Mucosa of descending colon (tissue), 3 donors: ENCODE measurements at regions not wholly inside any gene's neighbourhood (a gene's known extent, or its start where the extent isn't known, plus 50 kb on each side); places are given as distances from the start of the nearest gene placed in this dataset.

Experiments used
- ATAC-seq: fragments of 200-7000 bp; cut with Tn5 transposase; one replicate; pipeline ENCODE4 v1.9.1; 2020; ENCODE audit warnings: mild to moderate bottlenecking, moderate library complexity
- DNase-seq, 3 donors: peaks; one replicate each; pipeline ENCODE4 v3.0.0-alpha.2; 2020
- H3K36me3 ChIP-seq: fragments of 200-600 bp; one replicate; pipeline ENCODE4 v1.8.0; 2021; ENCODE audit warnings: low read depth, mild to moderate bottlenecking
- H3K4me1 ChIP-seq: fragments of 200-600 bp; one replicate; pipeline ENCODE4 v1.8.0; 2021; ENCODE audit warnings: low read depth, mild to moderate bottlenecking
- H3K4me3 ChIP-seq: fragments of 200-600 bp; one replicate; pipeline ENCODE4 v1.8.0; 2021; ENCODE audit warnings: mild to moderate bottlenecking
- H3K9me3 ChIP-seq: fragments of 200-600 bp; one replicate; pipeline ENCODE4 v1.8.0; 2021; ENCODE audit warnings: mild to moderate bottlenecking
- intact Hi-C, 2 donors: fragments of 100-400 bp; cut with DNase I in 1 of 2; cut with micrococcal nuclease in 1 of 2; formaldehyde crosslinking; loops; one replicate each; pipeline versions ENCODE4 v1.11.0 to v1.11.1; 2022; cut with DNase I, micrococcal nuclease
- TF ChIP-seq, protein P1 (sequence below): fragments of 200-600 bp; IDR thresholded peaks from one replicate; pipeline ENCODE4 v1.8.0; 2022; ENCODE audit warnings: antibody characterized with exemption, mild to moderate bottlenecking
- donor health status: DM: no; HTN: no; CAD: no; lungs with moderate emphysema.
- donor health status: DM: no; HTN: no; CAD: no.
- donor health status: DM: no; HTN: yes; CAD: no.

DNA sequence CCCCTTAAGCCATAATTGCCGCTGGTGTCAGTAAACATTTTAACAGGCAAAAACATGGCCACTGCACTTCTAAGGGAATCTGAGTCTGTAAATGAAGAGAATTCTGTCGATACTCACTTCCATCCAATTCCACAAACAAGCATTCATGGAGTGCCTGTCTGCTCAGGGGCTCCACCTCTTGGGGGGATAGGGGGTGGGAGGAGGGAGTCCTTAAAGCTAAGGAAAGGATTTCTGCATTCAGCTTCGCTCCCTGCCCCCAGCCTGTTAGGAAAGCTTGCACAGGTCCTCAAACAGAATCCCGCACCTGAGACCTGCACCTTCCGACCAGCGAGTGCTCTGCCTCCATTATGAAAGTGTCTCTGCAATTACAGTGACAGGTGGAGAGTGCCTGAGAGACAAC lies 130.2 kb upstream of the KIT start:
- ATAC-seq (no peak), DNase-seq (no peak)
- no peaks in the 10 kb centered on the region for H3K36me3 ChIP-seq
- intact Hi-C loops = no loop called here
- TF ChIP-seq, protein P1, sequence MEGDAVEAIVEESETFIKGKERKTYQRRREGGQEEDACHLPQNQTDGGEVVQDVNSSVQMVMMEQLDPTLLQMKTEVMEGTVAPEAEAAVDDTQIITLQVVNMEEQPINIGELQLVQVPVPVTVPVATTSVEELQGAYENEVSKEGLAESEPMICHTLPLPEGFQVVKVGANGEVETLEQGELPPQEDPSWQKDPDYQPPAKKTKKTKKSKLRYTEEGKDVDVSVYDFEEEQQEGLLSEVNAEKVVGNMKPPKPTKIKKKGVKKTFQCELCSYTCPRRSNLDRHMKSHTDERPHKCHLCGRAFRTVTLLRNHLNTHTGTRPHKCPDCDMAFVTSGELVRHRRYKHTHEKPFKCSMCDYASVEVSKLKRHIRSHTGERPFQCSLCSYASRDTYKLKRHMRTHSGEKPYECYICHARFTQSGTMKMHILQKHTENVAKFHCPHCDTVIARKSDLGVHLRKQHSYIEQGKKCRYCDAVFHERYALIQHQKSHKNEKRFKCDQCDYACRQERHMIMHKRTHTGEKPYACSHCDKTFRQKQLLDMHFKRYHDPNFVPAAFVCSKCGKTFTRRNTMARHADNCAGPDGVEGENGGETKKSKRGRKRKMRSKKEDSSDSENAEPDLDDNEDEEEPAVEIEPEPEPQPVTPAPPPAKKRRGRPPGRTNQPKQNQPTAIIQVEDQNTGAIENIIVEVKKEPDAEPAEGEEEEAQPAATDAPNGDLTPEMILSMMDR = no peak
- no peaks in the 10 kb centered on the region for H3K4me1 ChIP-seq
- H3K9me3 ChIP-seq = no peaks in the 10 kb centered on the region
- no peak overlapping the region for H3K4me3 ChIP-seq

DNA sequence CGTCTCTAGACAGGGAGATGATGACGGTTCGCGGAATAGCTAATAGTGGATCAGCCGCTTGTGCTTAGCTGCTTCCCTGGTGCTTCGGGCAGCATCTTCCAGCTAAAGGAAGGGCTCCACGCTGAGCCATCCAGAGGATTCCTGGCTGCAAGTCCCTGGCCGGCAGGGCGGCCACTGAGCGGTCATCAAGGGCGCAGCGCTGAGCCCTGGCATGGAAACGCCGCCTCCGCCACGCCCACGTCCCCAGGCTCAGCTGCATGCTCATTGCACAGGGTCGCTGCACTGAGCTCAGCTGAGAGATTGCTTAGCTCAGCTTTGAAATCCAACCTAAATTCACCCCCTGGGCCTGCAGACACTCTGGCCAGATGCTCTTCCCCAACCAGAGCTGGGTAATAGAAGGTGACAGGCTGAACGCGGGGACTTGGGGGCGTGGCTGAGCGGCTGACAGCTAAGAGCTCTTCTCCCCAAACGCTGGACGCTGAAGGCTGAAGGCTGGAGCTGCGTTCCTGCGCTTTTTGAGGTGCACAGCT lies 118.2 kb upstream of the KIT start:
- Histone ChIP-seq H3K9me3 (no peaks in the 10 kb centered on the region), H3K36me3 (no peaks in the 10 kb centered on the region), H3K4me3 (no peak overlapping the region), H3K4me1 (peaks cover 2% of the 10 kb centered on the region)
- DNase-seq (peak; percentile 62 to 72 (median 65)), ATAC-seq (peak; percentile 91)
- TF ChIP-seq, protein P1 = no peak
- intact Hi-C loops = no loop called here

DNA sequence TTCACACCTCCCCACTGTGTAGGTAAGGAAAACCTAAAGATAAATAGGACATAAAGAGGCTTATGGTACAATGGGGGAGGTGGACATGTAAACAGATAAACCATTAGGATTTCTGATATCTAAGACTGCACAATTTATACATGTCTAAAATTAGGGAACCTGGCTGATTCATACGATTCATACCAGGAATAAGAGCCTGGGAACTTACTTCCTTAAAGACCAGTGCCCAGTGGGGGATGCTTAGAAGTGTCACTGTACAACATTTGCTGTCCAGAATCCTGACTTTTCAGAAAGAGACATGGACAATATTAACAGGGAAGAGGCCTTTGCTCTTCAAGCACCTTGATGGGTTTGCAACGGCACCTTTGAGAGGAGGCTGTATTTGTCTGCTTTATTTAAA lies 116.8 kb upstream of the KIT start:
- Histone ChIP-seq H3K9me3 (no peaks in the 10 kb centered on the region), H3K4me3 (no peak overlapping the region), H3K36me3 (no peaks in the 10 kb centered on the region), H3K4me1 (peaks cover 2% of the 10 kb centered on the region)
- DNase-seq (no peak), ATAC-seq (no peak)
- TF ChIP-seq, protein P1 = no peak
- intact Hi-C loops = no loop called here

DNA sequence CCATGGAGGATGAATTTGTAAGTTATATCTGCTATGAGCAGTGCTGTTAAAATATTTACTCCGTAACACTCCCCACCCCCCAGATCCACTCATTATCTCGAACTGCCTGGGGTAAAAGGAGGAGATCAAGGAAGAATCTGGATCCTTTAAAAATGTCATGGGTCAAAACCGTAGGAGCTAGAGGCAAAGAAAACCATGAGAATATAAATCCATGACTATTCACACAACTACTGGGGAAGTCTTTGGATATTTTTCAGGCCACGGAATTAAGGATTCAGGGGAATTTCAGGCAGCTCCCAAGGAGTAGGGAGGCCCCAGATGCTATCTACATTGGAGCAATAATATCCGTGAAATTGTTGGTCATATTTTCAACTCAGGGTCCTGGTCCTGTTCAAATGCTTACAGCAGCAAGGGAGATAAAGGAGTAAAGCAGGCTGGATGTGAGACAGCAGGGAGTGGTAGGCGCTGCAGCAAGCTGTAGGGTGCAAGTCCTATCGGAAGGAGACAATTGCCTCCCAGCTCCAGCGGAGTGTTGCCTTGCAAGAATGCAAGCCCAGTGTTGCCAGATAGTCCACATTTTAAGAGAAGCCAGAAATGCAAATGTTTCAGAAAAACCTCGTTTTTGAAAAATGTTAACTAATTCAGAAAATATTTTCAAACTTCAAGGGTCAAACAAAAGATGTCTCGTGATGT lies 116.2 kb upstream of the KIT start:
- intact Hi-C loops = no loop called here
- Histone ChIP-seq H3K4me1 (peaks cover 2% of the 10 kb centered on the region), H3K4me3 (no peak overlapping the region), H3K36me3 (no peaks in the 10 kb centered on the region), H3K9me3 (no peaks in the 10 kb centered on the region)
- DNase-seq (no peak), ATAC-seq (no peak)
- TF ChIP-seq, protein P1 = no peak

DNA sequence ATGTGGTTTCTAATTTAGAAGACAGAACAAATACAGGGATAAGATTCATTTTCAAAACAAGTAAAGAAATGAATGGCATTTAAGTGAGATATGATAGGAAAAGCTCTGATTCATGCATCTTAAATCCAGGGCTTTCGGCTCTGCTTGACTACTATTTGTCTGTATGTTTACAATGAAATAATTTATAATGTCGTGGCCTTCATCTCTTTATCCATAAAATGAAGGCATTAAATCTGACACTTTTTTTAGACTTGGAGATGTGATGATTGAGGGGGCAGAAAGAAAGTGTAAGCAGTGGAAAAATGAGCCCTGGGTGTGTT lies 115.7 kb upstream of the KIT start:
- no peak for ATAC-seq

More for the DNA sequence above, 115.7 kb upstream of the KIT start:
- Histone ChIP-seq H3K4me1 (peaks cover 2% of the 10 kb centered on the region), H3K9me3 (no peaks in the 10 kb centered on the region), H3K36me3 (no peaks in the 10 kb centered on the region), H3K4me3 (no peak overlapping the region)
- TF ChIP-seq, protein P1 = no peak
- no peak for DNase-seq
- intact Hi-C loops = no loop called here
